Thyroid gland (tissue), 4 donors: ENCODE measurements at regions not wholly inside any gene's neighbourhood (a gene's known extent, or its start where the extent isn't known, plus 50 kb on each side); places are given as distances from the start of the nearest gene placed in this dataset.

ENCODE experiments used
- DNase-seq, 2 donors: peaks; one replicate each; pipeline ENCODE4 v3.0.0-alpha.2; 2019
- H3K27ac ChIP-seq, 3 donors: fragments of 200-600 bp; sonication (generic); 1 replicate in 2 of 3; 2 replicates in 1 of 3; pipeline ENCODE4 v1.5.1; 2016 to 2019; ENCODE audit warnings: mild to moderate bottlenecking in 1 of 3, moderate library complexity in 1 of 3
- H3K27me3 ChIP-seq: fragments of 200-600 bp; sonication (generic); one replicate; pipeline ENCODE4 v1.5.1; 2019
- H3K36me3 ChIP-seq, 2 donors: fragments of 200-600 bp; sonication (generic); one replicate each; pipeline ENCODE4 v1.5.1; 2016 to 2019
- H3K4me1 ChIP-seq, 2 donors: fragments of 200-600 bp; sonication (generic); one replicate each; pipeline ENCODE4 v1.5.1; 2017 to 2019
- H3K4me3 ChIP-seq, 3 donors: fragments of 200-600 bp; sonication (generic); replicated peaks in 1 of 3; 1 replicate in 2 of 3; 2 replicates in 1 of 3; pipeline ENCODE4 v1.5.1; 2016; ENCODE audit warnings: mild to moderate bottlenecking in 1 of 3
- H3K9me3 ChIP-seq: fragments of 200-600 bp; sonication (generic); one replicate; pipeline ENCODE4 v1.5.1; 2017
- CTCF ChIP-seq, 6 experiments: fragments of 200-600 bp in 3 of 6; fragments of 450-650 bp in 3 of 6; sonication (generic) in 3 of 6; IDR thresholded peaks; one replicate each; pipeline ENCODE4 v1.5.1; 2016 to 2019; ENCODE audit warnings: antibody characterized with exemption in 6 of 6, mild to moderate bottlenecking in 2 of 6, inconsistent platforms in 1 of 6, moderate library complexity in 1 of 6
- POLR2A ChIP-seq, 2 donors: fragments of 450-650 bp; IDR thresholded peaks; one replicate each; pipeline ENCODE4 v1.6.1; 2017; ENCODE audit warnings: antibody characterized with exemption in 2 of 2, mild to moderate bottlenecking in 2 of 2, moderate library complexity in 1 of 2
- WGBS, 2 donors: methylation state at CpG; one replicate each; pipeline ENCODE4 v1.1.5; 2017; 5-methylcytosine and 5-hydroxymethylcytosine counted together
- intact Hi-C: fragments of 100-400 bp; cut with DNase I; formaldehyde crosslinking; loops from one replicate; pipeline ENCODE4 v1.15.1; 2023

GRCh38 chr1:40914927-40915569 is 52.9 kb upstream of the CITED4 start:
- Histone ChIP-seq H3K27me3 (no peaks in the 10 kb centered on the region), H3K4me3 (no peak overlapping the region), H3K36me3 (no peaks in the 10 kb centered on the region), H3K9me3 (no peaks in the 10 kb centered on the region), H3K27ac (peak overlapping the region; percentile 54 to 73 (median 68)), H3K4me1 (peaks cover 6 to 28% of the 10 kb centered on the region in 2 donors)
- 81 to 82% methylated on average over 7 of the region's 7 CpGs for WGBS, 2 donors
- TF ChIP-seq CTCF (IDR thresholded peaks at IDR 0.05) = no peak
- no peak for TF ChIP-seq POLR2A (IDR thresholded peaks at IDR 0.05)
- no peak for DNase-seq
- intact Hi-C loops = no loop called here

DNA sequence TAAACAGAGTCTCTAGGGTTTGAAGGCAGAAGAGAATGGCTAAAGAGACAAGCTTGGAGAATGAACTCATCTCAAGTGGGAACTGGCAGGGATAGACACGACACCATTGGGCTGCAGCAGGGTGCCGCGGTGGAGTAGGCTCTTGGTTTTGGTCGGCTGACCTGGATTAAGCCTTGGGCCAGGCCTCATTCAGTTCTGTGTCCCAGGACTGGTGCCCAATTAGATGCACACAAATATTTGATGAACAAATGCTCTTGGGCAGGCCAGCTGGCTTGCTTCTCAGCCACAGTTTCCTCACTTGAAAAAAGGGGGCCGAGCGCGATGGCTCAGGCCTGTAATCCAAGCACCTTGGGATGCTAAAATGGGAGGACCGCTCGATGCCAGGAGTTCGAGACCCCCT is 53.4 kb upstream of the CITED4 start:
- no peaks in the 10 kb centered on the region for H3K36me3 ChIP-seq
- intact Hi-C loops = no loop called here
- 45 to 66% methylated on average over 10 of the region's 10 CpGs for WGBS, 2 donors
- H3K4me1 ChIP-seq = peaks cover 6 to 30% of the 10 kb centered on the region in 2 donors
- H3K27me3 ChIP-seq = no peaks in the 10 kb centered on the region
- TF ChIP-seq POLR2A (IDR thresholded peaks at IDR 0.05) (no peak), CTCF (IDR thresholded peaks at IDR 0.05) (no peak)
- DNase-seq = peak; percentile 85 to 86
- no peaks in the 10 kb centered on the region for H3K9me3 ChIP-seq
- no peak overlapping the region for H3K4me3 ChIP-seq
- peak overlapping the region; percentile 4 to 73 (median 54) for H3K27ac ChIP-seq

GRCh38 chr1:40917995-40918711 is 56.0 kb upstream of the CITED4 start:
- no peaks in the 10 kb centered on the region for H3K9me3 ChIP-seq
- intact Hi-C loops = no loop called here
- no peak for TF ChIP-seq CTCF (IDR thresholded peaks at IDR 0.05)
- TF ChIP-seq POLR2A (IDR thresholded peaks at IDR 0.05) = no peak
- H3K4me1 ChIP-seq = peaks cover 6 to 30% of the 10 kb centered on the region in 2 donors
- no peaks in the 10 kb centered on the region for H3K27me3 ChIP-seq
- H3K4me3 ChIP-seq = no peak overlapping the region
- no peak for DNase-seq
- 75 to 77% methylated on average over 6 of the region's 6 CpGs for WGBS, 2 donors
- no peak overlapping the region for H3K27ac ChIP-seq
- no peaks in the 10 kb centered on the region for H3K36me3 ChIP-seq

DNA sequence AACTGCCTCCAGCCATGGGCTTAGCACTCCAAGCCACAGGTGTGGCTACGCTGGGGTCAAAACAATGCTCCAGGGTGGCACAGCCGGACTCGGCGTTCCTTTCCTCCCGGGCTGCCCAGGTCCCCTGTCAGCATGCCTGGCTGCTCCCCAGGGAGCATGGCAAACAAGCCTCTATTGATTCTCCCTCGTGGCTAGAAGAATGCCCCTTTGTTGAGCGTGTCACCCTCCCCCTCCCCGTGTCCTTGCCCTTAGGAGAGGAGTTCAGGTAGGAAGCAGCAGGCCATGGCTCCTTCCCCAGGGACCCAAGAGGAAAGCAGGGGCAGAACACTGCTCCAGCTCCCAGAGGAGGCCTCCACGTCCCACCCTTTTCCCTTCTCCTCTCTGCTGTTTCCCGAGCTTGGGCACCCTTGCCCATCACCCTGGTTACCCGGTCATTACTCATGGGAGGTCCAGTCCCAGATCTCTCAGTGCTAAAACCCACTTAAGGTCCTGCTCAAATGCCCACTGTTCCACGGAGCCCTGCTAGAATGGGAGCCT is 57.4 kb upstream of the CITED4 start:
- Histone ChIP-seq H3K27me3 (no peaks in the 10 kb centered on the region), H3K9me3 (no peaks in the 10 kb centered on the region), H3K4me1 (peaks cover 6 to 29% of the 10 kb centered on the region in 2 donors), H3K27ac (peak overlapping the region; percentile 51 to 79 (median 70)), H3K36me3 (no peaks in the 10 kb centered on the region), H3K4me3 (no peak overlapping the region)
- DNase-seq = peak; percentile 79 to 89
- WGBS, 2 donors = 35 to 48% methylated on average over 10 to 12 of the region's 12 CpGs
- intact Hi-C loops = no loop called here
- TF ChIP-seq POLR2A (IDR thresholded peaks at IDR 0.05) = no peak
- no peak for TF ChIP-seq CTCF (IDR thresholded peaks at IDR 0.05)

- Histone ChIP-seq H3K4me1 (peaks cover 0 to 12% of the 10 kb centered on the region in 2 donors), H3K4me3 (no peak overlapping the region), H3K36me3 (no peaks in the 10 kb centered on the region), H3K27ac (no peak overlapping the region), H3K27me3 (no peaks in the 10 kb centered on the region), H3K9me3 (no peaks in the 10 kb centered on the region)
- intact Hi-C loops = no loop called here
- DNase-seq = no peak
- no peak for TF ChIP-seq POLR2A (IDR thresholded peaks at IDR 0.05)
- TF ChIP-seq CTCF (IDR thresholded peaks at IDR 0.05) = no peak
- WGBS, 2 donors = 89 to 95% methylated on average over 4 of the region's 4 CpGs
These were observed 58.0 kb upstream of the CTPS1 start for GRCh38 chr1:40921522-40921921.
